ENCODE measurements at regions not wholly inside any gene's neighbourhood (a gene's known extent, or its start where the extent isn't known, plus 50 kb on each side); places are given as distances from the start of the nearest gene placed in this dataset.

DNA sequence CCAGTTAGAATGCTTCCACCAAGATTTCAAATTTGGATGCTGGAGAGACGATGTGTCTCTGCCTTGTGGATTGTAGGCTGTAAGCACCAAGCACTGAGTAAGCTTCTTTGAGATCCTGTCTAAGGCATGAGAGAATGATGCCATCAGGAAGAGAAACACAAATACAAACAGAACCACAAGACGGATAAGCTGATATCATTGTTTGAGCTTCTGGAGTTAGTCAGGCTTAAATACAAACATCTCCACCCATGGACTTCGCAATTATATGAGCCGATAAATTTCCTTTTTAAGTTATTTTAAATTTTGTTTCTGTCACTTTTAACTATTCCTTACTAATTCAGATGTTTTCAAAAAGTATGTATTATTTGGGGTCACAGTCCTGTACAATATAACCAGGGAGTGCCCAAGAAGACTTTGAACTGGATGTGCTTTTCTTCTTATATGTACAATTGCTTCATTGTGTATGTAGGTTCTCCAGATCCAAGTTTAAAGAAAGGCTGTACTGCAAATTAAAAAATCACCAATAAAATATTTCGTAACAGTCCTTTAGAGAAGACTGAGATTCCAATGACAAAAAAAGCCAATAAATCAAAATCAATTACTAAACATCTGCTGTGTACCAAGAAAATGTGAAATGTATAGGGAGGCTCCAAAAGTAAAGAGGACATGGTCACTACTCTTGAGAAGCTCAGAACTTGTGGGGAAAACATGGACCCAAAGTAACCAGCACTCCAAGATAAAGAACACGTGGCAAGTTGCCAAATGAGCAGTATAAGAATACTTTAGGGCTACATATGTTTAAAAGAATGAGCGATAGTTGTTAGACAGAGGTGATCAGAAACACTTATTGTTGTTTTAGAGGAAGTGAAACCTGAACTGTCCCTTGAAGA is 274.1 kb downstream of the ADAMTS20 start:
- Histone ChIP-seq H3K27ac (ENCODE audit: extremely low read depth, low read depth, low read length) (no peak overlapping the region), H3K36me3 (ENCODE audit: control insufficient read depth in 2 of 2, insufficient read depth in 1 of 2, low read length in 2 of 2) (no peaks in the 10 kb centered on the region), H3K9me3 (ENCODE audit: control insufficient read depth, insufficient read depth, low read depth, low read length) (no peaks in the 10 kb centered on the region), H3K4me3 (ENCODE audit: low read depth, low read length) (no peak overlapping the region), H3K4me1 (ENCODE audit: control insufficient read depth, insufficient read depth, low read length) (no peaks in the 10 kb centered on the region)
- TF ChIP-seq PRDM1 (tag by site-specific recombination; IDR thresholded peaks at IDR 0.05) = 0 out of 2 replicates have a peak, but pooled peaks have one; percentile 33
- TF ChIP-seq, protein P1, sequence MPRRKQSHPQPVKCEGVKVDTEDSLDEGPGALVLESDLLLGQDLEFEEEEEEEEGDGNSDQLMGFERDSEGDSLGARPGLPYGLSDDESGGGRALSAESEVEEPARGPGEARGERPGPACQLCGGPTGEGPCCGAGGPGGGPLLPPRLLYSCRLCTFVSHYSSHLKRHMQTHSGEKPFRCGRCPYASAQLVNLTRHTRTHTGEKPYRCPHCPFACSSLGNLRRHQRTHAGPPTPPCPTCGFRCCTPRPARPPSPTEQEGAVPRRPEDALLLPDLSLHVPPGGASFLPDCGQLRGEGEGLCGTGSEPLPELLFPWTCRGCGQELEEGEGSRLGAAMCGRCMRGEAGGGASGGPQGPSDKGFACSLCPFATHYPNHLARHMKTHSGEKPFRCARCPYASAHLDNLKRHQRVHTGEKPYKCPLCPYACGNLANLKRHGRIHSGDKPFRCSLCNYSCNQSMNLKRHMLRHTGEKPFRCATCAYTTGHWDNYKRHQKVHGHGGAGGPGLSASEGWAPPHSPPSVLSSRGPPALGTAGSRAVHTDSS (tag by site-specific recombination; IDR thresholded peaks at IDR 0.05) = no peak
- no peak for TF ChIP-seq ZNF362 (tag by site-specific recombination; IDR thresholded peaks at IDR 0.05)
- no peak for TF ChIP-seq SP7 (tag by site-specific recombination; IDR thresholded peaks at IDR 0.05)
- peak; percentile 34 for TF ChIP-seq SETDB1 (IDR thresholded peaks at IDR 0.05; ENCODE audit: insufficient read length, low read length)
- no peak for TF ChIP-seq ZNF23 (tag by site-specific recombination; IDR thresholded peaks at IDR 0.05; ENCODE audit: borderline replicate concordance)
- TF ChIP-seq RBAK (tag by site-specific recombination; IDR thresholded peaks at IDR 0.05) = no peak
- CTCF ChIA-PET = interaction anchor here (0.7 to 0.8 kb wide), 2 partner anchors 342 to 795 kb away, joined by 3 to 4 read pairs; no protein-coding TSS in a partner anchor
- POLR2A ChIA-PET = no interaction called here

DNA sequence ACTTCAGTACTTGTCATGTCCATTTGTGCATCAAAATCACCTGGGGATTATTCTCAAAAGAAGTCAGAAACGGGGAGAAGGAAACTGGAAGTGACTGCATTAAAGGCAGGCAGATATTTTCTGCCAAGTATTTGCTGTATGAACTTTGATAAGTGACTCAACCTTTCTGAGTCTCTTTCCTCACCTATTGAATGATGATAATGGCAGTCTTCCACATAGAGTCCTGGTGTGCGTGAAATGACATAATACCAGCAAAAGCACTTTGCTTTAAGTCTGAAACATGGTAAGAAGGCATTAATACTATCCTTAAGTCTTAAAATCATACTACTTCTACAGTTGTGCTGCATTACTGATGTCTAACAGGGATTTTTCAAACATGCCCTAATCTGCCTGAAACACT is 278.5 kb downstream of the ADAMTS20 start:
- Histone ChIP-seq H3K36me3 (ENCODE audit: control insufficient read depth in 2 of 2, insufficient read depth in 1 of 2, low read length in 2 of 2) (no peaks in the 10 kb centered on the region), H3K27ac (ENCODE audit: extremely low read depth, low read depth, low read length) (no peak overlapping the region), H3K9me3 (ENCODE audit: control insufficient read depth, insufficient read depth, low read depth, low read length) (no peaks in the 10 kb centered on the region), H3K4me1 (ENCODE audit: control insufficient read depth, insufficient read depth, low read length) (no peaks in the 10 kb centered on the region), H3K4me3 (ENCODE audit: low read depth, low read length) (no peak overlapping the region)
- TF ChIP-seq ZNF658 (tag by site-specific recombination; IDR thresholded peaks at IDR 0.05) (no peak), ZNF473 (tag by site-specific recombination; IDR thresholded peaks at IDR 0.05) (no peak), ZNF544 (tag by site-specific recombination; IDR thresholded peaks at IDR 0.05) (no peak), ZNF184 (tag by site-specific recombination; IDR thresholded peaks at IDR 0.05) (no peak), IKZF3 (tag by site-specific recombination; IDR thresholded peaks at IDR 0.05) (no peak), ZNF362 (tag by site-specific recombination; IDR thresholded peaks at IDR 0.05) (no peak), ZBTB11 (tag by site-specific recombination; conservative IDR thresholded peaks at IDR 0.05; ENCODE audit: low read depth) (no peak), REPIN1 (tag by site-specific recombination; IDR thresholded peaks at IDR 0.05; ENCODE audit: low read depth) (no peak), PRDM1 (tag by site-specific recombination; IDR thresholded peaks at IDR 0.05) (no peak), ZNF501 (tag by site-specific recombination; IDR thresholded peaks at IDR 0.05) (no peak), ZNF521 (tag by site-specific recombination; IDR thresholded peaks at IDR 0.05) (no peak), ZNF2 (tag by site-specific recombination; IDR thresholded peaks at IDR 0.05) (no peak), ZNF76 (tag by site-specific recombination; IDR thresholded peaks at IDR 0.05; ENCODE audit: borderline replicate concordance, low read depth) (no peak), GLI2 (tag by site-specific recombination; IDR thresholded peaks at IDR 0.05; ENCODE audit: borderline replicate concordance, low read depth) (no peak), ZNF433 (tag by site-specific recombination; IDR thresholded peaks at IDR 0.05; ENCODE audit: low read depth) (no peak), ZNF138 (tag by site-specific recombination; IDR thresholded peaks at IDR 0.05; ENCODE audit: borderline replicate concordance) (no peak)
- TF ChIP-seq, protein P2, sequence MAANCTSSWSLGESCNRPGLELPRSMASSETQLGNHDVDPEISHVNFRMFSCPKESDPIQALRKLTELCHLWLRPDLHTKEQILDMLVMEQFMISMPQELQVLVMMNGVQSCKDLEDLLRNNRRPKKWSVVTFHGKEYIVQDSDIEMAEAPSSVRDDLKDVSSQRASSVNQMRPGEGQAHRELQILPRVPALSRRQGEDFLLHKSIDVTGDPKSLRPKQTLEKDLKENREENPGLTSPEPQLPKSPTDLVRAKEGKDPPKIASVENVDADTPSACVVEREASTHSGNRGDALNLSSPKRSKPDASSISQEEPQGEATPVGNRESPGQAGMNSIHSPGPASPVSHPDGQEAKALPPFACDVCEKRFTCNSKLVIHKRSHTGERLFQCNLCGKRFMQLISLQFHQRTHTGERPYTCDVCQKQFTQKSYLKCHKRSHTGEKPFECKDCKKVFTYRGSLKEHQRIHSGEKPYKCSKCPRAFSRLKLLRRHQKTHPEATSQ (tag by site-specific recombination; IDR thresholded peaks at IDR 0.05) = no peak
- TF ChIP-seq, protein P3, sequence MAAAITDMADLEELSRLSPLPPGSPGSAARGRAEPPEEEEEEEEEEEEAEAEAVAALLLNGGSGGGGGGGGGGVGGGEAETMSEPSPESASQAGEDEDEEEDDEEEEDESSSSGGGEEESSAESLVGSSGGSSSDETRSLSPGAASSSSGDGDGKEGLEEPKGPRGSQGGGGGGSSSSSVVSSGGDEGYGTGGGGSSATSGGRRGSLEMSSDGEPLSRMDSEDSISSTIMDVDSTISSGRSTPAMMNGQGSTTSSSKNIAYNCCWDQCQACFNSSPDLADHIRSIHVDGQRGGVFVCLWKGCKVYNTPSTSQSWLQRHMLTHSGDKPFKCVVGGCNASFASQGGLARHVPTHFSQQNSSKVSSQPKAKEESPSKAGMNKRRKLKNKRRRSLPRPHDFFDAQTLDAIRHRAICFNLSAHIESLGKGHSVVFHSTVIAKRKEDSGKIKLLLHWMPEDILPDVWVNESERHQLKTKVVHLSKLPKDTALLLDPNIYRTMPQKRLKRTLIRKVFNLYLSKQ (tag by site-specific recombination; IDR thresholded peaks at IDR 0.05; ENCODE audit: borderline replicate concordance) = no peak
- CTCF ChIA-PET = no interaction called here
- POLR2A ChIA-PET = no interaction called here
